ENCODE measurements at regions not wholly inside any gene's neighbourhood (a gene's known extent, or its start where the extent isn't known, plus 50 kb on each side); places are given as distances from the start of the nearest gene placed in this dataset.

DNA sequence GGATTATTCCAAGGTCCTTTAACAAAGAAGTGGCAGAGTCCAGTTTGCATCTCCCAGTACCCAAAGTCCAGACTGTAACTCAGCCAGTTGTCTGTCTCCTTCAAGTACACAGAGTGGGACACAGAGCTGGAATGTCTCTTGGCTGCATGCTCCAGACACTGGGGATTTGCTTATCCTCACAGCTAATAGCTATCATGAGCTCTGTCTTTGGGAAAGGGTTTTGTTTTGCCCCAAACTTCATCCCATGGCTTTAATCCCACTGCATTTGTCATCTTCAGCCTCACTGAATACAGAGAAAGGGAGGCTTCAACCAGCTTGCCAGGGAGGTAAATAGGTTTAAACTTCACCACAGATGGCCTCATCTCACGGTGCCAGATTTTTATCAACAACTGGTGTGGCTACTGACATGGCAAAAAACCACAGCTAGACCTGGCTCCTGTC is 412.2 kb upstream of the SLC24A2 start:
- in situ Hi-C loops (cut with MboI; ENCODE audit: low sequenced_read_pairs): no loop called here

DNA sequence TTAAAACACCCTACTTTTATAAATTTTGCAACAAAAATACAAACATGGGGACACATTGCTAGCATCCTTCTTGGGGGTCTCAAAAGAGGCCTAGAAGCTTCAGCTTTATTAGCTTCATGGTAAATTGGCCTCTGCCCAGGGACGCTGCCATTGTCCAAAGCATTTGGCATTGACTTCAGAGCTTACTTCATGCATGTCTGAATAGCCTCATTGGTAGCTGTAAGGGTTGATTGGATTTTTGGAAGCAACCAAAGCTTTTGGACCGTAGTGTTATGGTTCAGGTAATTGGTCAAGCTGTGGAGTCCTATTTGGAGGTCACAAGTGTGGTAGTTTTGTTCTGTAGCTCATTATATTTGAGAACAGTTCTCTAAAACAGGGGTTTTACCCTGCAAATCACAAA is 411.7 kb upstream of the SLC24A2 start:
- in situ Hi-C loops (cut with MboI; ENCODE audit: low sequenced_read_pairs): no loop called here

DNA sequence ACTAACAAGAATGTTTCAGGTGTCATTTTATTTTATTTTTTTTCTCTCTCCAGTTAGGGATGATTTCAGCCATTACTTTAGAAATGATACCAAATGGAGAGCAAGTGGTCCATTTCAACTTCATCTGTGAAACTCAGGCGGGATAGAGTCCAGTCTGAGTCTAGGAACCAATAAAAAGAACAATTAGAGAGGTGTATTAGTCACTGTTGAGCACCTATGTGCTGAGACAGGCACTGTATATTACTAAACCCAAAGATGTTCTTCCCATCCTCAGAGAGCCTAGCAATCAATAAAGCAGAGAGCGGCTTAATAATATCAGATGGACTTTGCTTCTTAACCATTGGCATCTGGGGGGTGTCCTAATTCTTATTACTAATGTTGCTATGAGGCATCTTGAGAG is 410.3 kb upstream of the SLC24A2 start:
- in situ Hi-C loops (cut with MboI; ENCODE audit: low sequenced_read_pairs): no loop called here

DNA sequence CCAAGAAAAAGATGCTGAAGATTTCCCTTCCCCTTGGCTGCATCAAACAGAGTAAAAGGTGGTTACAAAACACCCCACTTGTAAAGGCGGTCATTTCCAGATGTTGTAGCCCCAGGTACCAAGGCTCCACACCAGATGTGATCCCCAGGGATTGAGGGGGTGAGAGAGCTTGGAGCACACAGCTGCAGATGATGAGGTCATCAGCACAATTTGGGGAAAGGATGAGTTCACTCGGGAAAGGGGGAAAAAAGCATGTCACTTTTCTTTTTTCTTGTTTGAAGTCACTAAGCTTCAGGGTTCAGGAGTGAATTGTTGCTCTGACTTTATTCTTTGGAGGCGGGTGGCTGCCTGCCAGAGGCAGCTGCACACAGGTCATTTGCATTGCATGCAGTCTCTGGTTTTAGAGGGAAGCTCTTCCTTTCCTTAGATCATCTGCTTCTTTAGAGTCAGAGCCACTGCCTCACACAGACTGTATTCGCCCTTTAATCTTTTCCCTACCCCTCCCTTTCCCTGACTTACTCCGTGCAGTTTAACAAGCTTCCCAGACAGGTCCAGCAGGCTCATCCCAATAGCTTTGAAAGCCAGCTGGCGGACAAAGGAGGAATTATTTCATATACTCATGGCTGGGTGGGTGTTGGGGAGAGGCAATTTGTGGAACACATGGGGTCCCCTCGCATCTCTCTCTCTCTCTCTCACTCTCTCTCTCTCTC is 409.3 kb upstream of the SLC24A2 start:
- in situ Hi-C loops (cut with MboI; ENCODE audit: low sequenced_read_pairs): no loop called here

DNA sequence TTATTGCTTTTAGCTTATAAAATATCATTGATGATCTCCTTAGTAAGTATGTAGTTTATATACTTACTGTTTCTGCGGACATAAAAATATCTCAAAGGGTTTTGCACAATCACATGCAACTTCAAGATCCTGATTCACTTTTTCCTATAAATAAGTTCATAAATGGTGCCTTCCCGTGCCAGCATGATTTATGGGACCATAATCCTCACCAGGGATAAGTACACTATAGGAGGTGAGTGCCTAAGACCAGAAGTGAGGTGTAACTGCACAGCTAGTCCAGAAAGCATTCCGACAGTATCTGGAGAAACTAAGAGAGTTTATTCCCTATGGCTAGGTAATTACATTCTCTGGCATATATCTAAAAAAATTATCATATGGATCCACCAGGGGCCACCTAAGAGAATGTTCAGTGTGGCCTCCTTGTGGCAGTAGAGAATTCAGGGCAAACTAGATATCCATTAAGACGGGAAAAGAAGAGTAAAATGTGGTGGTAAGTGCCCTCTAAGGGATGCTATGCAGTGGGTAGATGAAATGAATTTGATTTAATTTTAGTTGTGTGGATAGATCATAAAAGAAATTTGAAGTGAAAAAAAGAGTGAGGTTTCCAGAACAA is 402.5 kb upstream of the SLC24A2 start:
- in situ Hi-C loops (cut with MboI; ENCODE audit: low sequenced_read_pairs): no loop called here

DNA sequence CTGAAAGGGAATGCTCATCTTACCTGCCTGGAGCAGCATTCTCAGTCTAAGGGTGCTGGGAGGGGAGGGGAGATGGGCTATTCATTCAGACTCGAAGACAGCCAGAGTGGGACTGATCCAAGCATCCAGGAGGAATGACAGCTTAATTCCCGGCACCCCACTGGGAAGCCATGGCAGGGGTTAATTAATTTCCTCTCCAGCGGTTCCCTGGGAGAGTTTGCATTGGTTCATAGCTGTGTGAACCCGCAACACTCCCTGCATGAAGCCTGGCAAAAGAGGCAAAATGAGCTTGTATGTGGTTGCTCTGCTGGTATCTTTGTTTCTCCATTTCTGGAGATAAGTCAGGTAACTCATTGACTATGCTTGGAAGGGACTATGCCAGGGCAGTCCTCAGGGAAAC is 401.0 kb upstream of the SLC24A2 start:
- in situ Hi-C loops (cut with MboI; ENCODE audit: low sequenced_read_pairs): no loop called here

DNA sequence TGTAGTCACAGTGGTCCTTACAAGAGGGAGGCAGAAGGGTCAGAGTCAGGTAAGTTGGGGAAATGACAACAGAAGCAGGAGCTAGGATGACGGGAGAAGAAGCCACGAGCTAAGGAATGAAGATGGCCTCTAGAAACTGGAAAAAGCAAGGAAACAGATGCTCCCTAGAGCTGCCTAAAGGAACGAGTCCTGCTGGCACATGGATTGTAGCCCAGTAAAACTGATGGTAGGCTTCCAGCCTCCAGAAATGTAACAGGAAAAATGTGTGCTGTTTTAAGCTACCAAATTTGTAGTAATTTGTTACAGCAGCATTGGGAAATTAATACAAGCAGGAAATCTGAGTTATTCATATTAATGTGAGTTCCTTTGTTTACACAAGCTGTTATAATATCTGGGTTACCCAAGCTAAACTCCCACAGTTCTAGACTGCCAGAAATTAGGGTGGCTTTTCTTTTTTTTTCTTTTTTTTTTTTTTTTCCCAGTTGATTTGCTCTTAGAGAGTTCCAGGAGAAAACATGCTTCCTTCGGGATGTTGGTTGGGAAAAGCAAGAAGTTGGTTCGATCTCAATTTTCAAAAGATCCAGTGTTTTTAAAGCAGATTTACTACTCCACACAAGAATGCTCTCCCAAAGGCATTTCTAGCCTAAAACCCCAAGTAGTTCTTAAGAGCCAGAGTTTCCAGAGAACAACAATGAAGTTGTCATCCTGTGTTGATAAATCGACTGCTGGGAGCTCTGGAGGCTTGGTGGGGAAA is 400.0 kb upstream of the SLC24A2 start:
- in situ Hi-C loops (cut with MboI; ENCODE audit: low sequenced_read_pairs): no loop called here

DNA sequence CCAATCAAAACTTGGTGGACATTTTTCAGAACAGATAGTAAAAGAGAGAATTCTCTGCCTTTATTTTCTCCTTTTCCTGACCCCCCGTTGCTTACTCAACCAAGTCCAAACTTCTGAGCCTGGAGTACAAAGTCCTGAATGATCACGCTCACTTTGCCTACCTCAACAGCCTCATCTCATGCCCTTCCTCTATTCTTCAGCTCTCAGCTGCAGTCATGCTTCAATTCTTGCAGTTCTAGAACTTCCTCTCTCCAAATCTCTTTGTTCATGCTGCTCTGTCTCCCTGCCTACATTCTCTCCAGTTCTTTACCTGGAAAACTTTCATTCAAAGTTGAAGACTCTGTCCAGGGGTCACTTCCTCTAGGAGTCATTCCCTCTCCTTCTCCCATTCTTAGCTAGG is 398.5 kb upstream of the SLC24A2 start:
- in situ Hi-C loops (cut with MboI; ENCODE audit: low sequenced_read_pairs): no loop called here

DNA sequence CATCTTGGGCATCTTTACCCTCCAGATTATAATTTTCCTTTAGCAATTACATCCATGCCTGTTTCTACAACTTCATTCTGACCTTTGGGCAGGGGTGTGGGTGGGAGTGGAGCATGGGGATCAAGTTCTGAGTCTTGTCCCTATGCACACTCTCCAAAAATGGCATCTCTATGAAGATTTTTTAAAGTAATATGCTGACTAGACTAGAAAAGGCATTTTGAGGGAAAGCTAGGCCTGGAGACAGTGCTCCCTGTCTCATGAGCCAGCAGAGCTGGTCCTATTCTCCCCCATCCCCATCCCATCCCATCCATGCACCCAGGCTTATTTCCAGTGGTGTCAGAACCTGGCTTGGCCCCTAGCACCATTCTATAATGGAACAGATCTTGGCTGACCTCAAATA is 398.0 kb upstream of the SLC24A2 start:
- in situ Hi-C loops (cut with MboI; ENCODE audit: low sequenced_read_pairs): no loop called here

DNA sequence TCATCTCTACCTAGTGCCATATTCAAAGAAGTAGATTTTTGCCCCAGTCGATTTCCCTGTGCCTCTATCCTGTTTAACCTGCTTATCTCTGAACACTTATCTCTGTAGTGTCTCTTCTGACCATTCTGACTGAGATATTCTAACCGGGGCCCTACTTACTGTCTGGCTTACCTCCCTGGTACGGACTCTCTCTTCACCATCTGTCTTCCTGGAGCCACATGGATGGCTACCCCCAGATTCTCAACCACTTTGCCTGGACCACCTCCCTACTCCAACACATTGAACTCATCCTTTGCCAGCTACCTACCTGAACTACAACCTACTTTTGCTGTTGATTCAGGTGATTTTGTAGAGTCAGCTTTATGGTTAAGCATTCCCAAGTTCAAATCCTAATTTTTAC is 397.4 kb upstream of the SLC24A2 start:
- in situ Hi-C loops (cut with MboI; ENCODE audit: low sequenced_read_pairs): no loop called here

DNA sequence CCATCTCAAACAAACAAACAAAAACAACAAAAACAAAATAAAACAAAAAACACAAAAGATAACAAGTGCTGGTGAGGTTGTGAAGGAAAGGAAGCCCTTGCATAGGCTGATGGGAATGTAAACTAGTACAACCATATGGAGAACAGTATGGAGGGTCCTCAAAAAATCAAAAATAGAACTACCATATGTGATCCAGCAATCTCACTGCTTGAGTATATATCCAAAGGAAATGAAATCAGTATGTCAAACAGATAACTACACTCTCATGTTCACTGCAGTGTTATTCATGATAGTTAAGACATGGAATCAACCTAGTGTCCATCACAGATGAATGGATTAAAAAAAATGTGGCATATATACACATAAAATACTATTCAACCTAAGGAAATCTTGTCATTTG is 395.7 kb upstream of the SLC24A2 start:
- in situ Hi-C loops (cut with MboI; ENCODE audit: low sequenced_read_pairs): no loop called here

DNA sequence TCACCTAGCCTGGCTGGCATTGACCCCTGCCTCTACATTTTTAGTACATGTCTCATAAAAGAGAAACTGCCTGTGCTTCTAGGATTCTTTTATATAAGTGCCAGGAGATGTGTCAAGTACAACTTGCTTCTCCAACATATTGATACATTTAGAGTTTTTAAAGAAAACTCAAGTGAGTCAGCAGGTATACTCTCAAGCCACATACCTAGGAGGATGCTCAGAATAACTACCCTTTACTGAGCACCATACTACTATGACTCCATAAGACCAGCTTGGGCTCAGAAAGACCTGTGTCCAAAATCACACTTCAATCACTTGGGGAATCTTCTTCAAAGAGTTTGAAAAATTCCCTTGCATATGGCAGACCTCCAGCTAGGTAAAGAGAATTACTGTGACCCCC is 389.8 kb upstream of the SLC24A2 start:
- in situ Hi-C loops (cut with MboI; ENCODE audit: low sequenced_read_pairs): no loop called here

DNA sequence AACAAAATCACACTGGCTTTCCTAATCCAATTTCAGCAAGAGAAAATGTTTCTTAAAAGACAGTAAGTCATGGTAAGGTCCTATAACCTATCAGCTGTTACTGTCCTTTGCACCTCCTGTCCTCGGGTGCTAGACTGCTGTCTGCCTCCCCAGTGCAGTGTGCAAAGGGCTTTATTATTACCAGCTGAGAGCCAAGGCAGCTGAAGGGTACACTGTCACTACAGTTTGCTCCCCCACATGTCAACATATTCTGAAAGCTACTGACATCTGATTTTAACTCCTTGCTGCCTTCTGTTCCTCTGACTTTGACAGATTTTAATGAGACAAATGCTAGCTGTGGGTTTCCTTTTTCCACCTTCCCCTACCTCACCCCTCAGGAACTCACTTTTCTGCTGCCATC is 389.4 kb upstream of the SLC24A2 start:
- in situ Hi-C loops (cut with MboI; ENCODE audit: low sequenced_read_pairs): no loop called here

DNA sequence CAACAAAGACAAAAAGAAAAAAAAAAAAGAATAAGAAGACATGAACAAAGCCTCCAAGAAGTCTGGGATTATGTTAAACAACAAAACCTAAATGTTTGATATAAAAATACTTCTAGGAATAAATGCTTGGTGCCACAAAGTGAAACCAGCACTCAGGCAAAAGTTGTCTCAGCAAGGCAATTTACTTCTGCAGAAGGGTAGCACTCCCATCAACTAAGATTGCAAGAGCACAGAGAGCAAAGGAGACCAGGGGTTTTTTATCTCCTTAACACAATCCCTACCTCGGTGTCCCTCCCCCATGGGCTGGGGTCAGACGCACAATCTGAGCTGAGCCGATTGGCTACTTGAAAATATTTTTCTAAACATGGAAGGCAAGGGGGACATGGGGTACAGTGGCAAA is 381.3 kb upstream of the SLC24A2 start:
- in situ Hi-C loops (cut with MboI; ENCODE audit: low sequenced_read_pairs): no loop called here

DNA sequence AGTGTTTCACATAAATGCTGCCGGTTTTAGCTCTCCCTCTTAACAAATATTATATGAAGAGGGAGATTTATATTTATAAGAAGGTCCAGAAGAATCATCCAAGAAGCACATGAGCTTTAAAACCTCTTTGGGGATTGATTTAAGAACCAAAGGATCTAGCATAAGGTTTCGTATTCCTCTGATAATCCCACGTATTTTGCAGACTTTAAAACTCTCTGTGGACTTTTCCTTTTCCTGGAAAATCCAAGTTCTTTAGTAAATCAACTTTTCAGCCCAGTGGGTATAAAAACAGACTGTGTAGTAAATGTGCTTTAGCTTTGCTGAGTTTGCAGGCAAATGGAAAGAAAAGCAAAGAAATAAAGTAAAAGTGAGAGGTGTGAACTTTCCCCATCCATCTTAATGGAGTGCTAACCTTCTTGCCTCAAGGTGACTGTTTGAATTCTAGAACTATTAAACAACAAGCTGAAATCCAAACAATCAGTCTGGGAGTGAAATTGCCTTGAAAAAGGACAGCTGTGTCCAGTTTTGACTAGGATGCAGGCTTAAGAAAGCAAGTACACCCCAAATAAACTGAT is 363.4 kb upstream of the SLC24A2 start:
- in situ Hi-C loops (cut with MboI; ENCODE audit: low sequenced_read_pairs): no loop called here

DNA sequence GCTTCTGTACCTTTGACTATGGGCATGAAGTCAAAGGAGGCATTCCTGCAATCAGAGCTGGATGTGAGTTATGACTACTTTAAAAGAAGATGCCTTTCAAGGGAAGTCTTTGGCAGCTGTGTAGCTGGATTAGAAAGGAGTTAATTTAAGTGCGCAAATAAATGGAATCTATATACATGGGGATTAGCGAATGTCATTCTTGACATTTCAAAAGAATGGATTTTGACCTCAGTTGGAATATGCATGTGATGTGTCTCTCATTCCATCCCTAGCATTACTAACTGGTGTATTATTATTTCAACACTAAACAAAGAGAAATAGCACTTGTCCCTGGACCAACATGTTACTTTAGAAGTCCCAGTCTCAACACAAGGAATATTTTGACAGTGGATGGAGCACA is 359.6 kb upstream of the SLC24A2 start:
- in situ Hi-C loops (cut with MboI; ENCODE audit: low sequenced_read_pairs): no loop called here

DNA sequence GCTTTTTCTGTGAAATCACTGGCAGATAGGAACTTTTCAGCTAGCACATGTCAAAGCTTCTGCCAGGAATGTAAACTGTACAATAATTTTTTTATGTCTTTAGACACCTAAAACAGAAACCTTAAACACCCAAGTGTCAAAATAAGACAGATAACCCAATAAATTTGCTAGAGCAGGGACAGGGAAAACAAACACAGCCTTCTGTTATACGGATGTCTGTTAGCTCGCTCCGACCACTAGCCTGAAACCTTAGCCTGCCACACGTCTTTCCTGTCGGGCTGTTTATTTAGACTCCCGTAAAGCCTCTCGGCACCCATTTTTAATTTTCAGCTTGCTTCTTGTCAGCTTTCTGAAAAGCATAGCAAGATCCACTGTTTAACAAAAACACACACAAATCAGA is 355.4 kb upstream of the SLC24A2 start:
- in situ Hi-C loops (cut with MboI; ENCODE audit: low sequenced_read_pairs): no loop called here

DNA sequence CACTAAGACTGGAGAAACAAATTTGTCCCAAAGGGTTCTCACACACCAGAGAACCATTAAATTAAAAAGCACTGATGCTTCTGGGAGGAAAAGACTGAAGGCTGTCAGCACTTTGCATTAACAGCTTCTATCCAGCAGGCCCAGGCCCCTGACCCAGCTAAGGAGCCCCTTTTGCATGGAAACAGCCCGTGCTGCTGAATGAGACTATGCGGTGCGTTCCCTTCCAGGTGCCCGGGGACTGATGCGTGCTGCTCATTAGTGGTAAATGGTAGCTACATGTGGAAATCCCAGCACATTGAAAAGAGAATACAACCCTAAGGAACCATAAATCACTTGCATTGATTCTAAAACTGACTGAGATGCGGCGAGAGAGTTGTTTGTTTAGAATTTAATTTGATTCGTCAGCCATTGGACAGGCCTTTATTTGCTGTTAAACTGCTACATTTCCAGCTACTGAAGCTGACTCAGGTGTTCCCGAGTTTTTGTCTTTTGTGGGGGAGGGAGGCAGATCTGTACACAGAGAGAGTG is 351.0 kb upstream of the SLC24A2 start:
- in situ Hi-C loops (cut with MboI; ENCODE audit: low sequenced_read_pairs): no loop called here

DNA sequence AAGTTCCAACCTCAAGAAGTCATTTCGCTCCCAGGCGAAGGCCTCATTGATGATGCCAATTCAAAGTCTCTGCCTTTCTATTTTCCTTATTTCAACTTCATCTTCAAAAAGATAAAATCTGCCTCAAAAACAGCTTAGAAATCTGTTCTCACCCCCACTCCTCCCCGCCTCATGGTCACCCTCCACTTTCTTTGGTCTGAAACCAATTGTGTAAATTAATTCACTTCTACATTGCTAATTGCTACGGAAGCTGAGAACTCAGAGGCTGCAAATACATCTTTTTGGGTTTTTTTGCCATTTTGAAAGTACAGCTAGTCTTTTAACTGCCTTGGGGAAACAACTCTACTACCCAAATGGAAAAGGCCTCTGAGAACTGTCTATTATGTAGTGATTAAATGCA is 350.0 kb upstream of the SLC24A2 start:
- in situ Hi-C loops (cut with MboI; ENCODE audit: low sequenced_read_pairs): no loop called here

DNA sequence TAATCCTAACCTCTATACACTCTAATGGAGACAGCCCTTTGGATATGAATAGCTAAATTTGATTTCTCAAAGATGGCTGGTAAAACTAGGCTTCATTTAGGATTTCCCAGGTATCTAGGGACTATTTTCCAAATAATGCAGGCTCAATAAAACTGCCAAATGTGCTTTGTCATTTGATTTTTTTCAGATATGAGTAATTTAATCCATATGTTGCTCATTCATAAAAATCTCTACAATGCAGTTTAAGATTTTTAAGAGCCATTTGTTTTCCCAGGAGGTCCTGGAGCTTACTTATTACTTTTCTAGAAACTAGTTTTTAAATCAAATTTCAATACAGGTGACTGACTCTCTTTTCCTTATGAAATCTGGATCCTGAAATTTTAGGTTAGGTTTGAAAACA is 349.3 kb upstream of the SLC24A2 start:
- in situ Hi-C loops (cut with MboI; ENCODE audit: low sequenced_read_pairs): no loop called here

DNA sequence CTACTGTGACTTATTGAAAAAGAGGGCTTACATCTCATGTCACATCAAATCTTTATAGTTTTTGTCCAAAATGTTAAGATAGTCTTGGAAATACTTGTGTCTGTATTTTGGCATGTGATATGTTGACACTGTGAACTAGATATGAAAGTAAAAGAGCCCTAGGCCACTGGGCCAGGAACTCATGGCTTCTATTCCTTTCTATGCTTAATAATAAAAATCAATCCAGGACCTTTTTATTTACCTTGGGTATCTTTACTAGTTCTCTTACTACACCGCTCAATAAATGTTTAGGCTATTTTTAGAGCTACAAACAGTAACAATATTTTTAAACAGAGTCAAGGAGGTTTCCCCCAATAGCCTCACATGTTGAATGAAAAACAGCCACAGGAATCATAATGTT is 348.6 kb upstream of the SLC24A2 start:
- in situ Hi-C loops (cut with MboI; ENCODE audit: low sequenced_read_pairs): no loop called here
